GM21390 (cell line): ENCODE measurements at regions not wholly inside any gene's neighbourhood (a gene's known extent, or its start where the extent isn't known, plus 50 kb on each side); places are given as distances from the start of the nearest gene placed in this dataset.

Source experiments
- ATAC-seq: cut with Tn5 transposase; IDR thresholded peaks from one replicate; pipeline ENCODE4 v1.9.1; 2021; ENCODE audit not compliant: unreplicated experiment

DNA sequence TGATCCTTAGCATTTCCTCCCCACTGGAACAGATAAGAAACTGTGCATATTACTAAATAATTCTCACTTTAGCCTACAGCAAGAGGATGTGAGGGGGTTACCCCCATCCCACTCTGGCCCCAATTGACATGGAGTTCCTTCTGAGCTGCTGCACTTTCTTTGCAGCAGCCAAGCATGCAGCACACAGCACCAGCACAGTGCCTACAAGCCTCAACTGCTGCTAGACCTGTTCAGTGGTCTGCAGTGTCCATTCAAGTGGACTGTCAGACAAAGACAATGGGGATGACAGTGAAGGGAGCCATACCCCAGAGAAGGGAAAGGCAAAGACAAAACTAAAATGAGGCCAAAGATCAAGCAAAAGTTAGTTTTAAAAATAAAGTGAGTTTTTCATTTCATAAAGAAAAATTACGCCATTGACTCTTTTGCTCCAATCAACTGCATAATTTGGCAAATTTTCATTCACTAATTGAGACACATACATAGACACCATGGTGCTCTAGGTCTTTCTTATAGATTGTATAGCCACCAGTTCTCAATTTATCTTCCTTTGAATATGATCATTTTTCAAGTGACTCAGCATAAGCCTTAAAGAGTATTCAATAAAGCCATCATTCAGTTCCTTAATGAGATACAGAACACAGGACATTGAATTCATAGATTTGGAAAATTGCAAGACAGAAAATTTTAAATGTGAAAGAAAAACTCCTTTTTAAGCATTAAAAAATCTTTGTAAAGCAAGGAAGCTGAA, 410.6 kb downstream of the HNRNPD start:
- no peak for ATAC-seq

DNA sequence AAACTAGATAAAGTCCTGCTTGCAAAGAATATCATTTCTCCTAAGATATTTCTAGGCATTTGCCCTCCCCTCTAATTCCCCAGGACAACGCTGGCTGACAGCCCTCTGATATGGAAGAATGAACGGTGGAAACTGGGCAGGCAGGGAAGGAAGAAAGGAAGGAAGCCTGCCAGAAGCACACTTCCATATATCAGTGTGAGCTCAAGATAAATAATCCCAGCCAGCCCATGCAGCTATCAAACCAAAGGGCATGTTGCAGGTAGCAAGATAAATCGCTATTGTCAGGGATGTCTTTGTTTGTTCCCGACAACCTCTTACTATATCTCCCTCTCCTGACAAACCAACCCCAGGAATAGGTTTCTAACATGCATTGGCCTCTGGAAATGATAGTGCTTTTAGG, 412.8 kb downstream of the HNRNPD start:
- ATAC-seq = no peak

DNA sequence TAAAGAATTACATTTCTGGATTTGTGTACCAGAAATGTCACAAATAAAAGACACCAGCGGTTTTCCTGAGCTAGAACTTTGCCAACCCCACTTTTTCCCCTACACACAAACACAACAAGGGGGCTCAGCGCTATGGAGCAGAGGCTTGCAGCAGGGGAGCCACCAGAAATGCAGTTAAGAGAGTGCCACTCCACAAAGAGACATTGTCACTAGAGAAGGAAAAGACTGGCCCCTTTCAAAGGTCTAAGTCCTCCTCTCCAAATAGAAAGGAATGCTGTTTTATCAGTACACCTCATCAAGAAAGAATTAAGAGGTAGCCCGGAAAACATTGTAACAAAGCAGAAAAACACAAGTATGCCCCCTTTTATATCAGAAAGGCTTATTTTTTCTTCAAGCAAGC, 419.5 kb downstream of the HNRNPD start:
- ATAC-seq = no peak

DNA sequence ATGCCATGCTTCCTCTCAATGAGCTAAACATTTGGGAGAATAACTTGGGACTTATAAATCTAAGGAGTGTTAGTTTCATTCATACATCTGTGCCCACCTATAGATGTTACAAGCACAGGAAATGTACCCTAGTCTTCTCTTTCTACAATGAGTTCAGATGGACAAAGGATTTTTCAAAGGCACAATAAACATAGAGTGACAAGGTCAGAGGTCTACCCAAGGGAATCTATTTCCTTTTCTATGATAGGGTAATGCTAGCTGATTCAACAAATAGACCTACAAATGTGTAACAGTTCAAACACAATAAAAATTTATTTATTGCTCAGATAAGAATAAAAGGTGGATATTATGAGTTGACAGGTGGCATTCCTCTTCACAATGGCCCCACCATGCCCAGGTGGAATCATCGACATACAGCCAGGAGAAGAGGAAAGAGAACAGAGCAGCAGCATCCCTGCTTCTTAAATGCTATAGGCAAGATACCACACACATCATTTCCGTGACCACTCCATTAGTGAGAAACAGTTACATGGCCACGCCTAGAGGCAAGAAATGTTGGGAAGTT, 421.8 kb downstream of the HNRNPD start:
- no peak for ATAC-seq

DNA sequence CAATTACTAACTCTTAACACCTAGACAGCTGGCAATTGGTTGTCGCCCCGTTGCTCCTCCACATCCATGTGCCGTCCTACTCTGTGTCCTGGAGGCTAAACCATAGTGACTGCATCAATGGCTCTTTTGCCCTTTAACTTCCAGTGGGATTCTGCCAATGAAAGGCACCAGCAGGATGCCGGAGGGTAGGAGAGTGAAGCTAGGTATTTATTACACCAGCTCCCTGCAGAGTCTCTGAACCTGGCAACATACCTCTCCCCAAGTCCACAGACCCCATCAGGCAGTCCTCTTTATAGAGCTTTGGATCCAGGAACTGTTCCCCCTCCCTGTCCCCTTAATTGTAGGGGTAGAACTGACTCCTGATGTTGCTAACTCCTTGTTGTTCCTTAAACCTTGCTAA, 426.8 kb downstream of the HNRNPD start:
- ATAC-seq = no peak

DNA sequence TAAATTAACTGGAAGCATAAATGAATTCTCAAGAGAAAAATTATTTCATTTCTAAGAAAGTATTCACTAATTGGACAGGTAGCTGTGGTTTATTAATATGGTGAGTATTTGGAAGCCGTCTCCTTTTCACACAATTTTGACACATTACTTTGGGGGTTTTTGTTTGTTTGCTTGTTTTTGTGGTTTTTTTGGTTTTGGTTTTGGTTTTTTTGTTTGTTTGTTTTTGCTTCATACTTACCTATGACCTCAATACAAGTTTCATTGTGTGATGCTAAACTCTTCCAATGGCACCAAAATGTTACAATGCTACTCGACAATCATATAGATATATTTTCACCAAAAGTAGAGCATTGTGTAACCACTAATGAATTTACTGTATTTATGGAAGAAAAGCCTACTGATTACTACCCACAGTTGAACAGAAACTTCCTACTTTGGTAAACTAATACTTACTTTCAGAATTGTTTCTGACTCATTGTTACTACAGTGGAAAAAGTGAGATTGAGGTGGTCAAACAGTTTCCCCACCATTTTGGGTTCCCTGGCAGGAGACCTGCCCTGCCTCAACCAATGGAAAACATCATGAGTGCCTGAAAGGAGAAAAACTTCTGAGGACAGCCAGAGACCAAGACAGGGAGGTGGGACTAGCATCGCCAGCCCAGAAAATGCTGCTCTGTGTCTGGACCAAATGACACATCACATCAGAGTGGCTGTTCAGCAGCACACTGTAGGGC, 443.1 kb downstream of the HNRNPD start:
- ATAC-seq = no peak

DNA sequence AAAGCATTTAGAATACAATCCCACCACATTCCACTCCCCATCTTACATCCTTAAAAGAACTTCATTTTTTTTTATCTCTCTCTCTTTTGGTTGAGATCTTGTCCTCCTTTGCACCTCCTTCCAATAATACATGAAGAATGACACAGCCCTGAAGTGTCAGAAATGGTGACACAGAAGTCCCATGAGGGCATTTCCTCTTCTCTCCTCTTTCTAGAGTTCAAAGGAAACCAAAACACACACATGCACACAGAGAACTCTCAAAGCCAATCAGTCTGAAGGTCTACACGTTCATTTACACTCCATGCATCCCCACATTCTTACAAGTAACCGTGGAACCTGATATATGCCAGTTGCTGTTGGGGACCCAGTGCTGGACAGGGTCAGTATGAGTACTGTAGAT, 450.7 kb downstream of the HNRNPD start:
- no peak for ATAC-seq

DNA sequence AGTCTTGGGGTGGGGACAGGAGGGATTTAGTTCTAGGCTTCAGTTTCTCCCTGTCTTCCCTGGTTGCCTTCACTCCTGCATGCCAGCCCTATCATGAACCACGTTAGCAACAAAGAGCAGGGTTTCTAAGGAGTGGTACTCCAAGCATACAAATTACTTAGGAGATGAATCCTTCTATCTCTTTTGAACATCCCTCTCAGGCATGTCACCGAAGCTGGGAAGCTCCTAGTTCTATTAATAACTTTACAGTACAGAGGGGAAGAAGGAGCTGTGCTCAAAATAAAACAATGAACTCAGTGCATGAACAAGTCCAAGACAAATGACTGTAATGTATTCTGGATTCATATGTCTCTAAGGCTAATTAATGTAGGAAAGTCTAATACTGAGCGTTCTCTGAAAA, 450.6 kb upstream of the RASGEF1B start:
- no peak for ATAC-seq

DNA sequence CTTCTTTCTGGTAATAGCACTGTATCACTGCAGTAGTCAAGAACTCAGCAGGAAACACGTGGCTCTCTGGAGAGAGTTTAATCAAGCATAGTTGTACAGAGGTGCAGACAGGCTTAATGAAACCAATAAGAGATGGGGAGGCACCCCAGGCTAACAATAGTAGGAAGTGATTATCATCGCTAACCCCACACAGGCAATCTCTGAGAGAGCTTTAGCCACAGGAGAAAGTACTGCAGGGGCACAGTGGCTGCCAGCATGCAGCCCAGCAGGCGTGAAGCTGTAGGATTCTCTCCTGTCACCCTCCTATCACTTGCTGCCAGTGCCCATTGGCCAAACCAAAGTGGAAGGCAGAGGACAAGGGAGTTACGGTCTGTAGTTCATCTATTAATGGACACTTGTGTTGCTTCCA, 450.0 kb upstream of the RASGEF1B start:
- no peak for ATAC-seq

DNA sequence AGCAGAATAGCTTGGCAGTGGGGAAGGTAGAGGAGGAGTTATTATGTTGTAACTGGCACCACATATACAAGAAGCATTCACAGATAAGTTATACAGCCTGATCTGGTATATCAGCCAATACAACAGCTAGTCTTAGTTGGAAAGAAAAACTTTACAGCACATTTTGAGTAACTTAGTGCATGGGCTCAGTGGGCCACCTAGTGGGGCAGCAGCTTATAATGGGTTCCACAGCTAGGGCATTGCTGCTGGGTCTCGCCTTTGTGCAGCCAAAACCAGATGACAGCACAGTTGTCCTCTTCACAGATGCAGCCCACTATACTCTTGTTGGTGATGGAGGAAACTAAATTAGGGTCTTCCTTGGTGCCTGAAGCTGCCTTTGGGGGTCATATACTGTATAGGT, 448.1 kb upstream of the RASGEF1B start:
- ATAC-seq = no peak

DNA sequence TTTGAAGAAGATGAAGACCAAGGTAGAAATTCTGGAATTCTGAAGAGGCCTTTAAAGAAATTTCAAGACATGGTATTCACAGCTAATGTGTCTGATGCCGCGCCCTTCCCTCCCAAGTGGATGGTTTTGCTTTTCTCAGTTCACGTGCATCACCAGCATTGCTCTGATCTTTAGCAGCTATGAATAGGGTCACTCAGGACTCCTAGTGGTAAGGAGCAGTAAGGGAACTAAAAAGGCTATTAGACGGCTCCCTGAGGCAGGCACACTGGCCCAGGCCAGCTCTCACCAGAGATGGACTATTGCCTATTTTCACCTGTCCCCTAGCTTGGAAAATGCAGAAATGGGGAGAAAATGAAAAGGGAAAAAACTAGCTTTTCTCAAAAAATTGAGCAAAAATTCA, 447.5 kb upstream of the RASGEF1B start:
- ATAC-seq = peak; percentile 59

DNA sequence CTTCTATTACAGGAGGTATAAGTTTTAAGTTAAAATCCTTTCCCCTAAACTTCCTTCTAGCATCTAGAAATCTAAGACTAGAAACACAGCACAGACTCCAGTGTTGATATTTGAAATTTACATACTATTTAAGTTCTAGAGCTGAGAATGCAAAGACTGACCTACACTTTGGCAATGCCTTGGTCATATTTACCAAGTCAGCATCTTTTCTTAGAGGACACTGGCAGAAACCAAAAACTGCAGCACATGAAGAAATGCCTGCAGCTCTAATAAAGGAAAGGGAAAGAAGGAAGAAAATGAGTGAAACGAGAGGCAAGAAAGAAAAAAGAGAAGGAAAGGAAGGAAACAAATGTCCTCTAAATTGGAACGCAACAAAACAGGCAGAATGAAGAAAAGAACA, 443.7 kb upstream of the RASGEF1B start:
- no peak for ATAC-seq

DNA sequence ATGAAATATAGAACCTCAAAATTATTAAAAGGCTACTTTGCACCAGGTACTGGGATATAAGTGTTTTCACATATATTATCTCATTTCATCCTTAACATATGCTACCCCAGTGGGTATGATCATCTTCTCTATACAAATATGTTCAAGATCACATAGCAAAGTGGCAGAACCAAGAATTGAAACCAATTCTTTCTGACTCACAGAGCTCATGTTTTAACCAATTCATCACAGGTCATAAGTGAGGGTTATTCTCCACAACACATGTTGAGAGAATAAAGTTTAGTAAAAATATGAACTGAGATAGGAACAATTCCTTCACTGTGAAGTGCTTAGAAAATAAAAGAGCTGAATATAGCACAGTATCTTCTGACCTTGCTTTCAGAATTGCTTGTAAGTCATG, 442.9 kb upstream of the RASGEF1B start:
- ATAC-seq = peak; percentile 76

DNA sequence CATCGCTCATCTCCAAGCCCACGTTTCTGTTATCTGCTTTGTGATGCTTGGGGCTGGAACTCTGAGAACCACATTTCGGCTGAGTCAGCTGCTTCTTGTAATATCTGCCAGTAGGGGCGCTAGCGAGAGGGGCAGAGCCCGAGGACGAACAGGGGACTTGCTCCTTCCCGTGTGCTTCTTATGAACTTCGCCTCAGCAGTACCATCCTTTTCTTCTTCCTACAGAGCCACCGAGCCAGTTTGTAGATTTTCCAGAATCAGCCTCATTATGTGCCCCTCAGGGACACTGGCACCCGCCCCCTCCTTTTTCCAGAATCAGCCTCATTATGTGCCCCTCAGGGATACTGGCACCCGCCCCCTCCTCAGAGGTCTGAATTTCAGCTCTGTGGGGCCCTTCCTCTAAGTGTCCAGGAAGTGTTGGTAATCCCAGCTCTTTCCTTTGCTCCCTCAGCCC, 441.7 kb upstream of the RASGEF1B start:
- peak; percentile 74 for ATAC-seq

DNA sequence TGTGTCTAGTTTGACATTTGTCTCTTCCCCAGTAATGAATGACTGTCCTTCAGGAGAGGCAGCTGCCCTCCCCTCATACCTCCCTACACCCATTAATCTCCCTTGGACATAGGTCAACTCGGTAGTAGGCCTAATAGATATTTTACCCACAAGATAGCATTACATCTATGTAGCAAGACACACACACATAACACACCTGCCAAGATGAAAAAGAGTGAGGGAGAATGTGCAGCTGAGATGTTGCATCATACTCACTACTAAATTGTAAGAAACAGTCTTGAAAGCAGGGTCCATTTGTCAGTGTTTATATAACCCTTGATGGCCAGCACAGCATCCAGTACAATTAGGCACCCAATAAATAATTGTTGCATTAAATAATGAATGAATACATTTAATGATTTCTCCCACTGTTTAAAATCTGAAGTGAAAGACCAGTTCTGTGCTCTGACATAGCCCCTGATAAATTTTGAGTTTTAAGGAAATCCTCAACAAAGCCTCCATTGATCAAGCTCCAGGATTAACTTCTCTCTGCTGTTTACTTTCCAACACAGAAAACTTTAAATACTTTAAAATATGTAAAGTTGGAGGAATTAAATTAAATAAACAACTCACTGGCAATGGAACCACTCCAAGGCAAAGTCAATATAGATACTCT, 440.8 kb upstream of the RASGEF1B start:
- no peak for ATAC-seq

DNA sequence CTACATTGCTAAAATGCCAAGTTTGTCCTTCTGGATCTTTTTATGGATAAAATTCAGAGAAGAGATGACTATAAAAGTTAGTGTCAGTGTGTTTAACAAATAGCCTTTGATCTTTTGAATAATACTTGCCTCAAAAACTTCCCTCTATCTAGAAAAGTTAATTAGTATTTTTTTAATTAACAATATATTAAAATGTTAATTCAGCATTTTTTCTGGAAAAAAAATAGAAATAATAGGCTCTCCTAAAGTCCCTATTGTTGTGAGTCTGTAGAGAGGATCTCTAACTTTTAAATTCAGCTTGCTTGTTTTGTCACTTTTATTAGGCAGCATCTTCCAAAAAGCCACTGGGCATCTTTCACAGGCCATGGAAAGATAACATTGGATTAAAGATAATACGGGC, 435.2 kb upstream of the RASGEF1B start:
- ATAC-seq = no peak

DNA sequence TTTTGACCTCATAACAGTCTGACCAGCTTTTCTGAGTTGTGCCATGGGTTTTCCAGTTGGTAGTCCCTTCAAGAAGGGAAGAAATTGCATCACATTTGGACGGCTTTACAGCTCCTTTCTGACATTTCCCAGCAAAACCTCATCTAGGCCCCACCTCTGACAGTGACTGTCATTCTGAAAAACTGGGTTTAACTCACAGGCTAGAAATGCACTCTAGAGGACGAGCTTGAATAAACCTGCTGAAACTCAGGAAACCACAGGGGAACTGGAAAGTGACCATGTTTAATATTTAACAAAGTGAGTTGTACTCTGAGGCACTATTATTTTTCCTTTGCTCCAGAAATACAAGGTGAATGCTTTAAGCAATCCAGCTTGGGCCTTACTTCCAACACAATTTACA, 434.3 kb upstream of the RASGEF1B start:
- peak; percentile 97 for ATAC-seq

DNA sequence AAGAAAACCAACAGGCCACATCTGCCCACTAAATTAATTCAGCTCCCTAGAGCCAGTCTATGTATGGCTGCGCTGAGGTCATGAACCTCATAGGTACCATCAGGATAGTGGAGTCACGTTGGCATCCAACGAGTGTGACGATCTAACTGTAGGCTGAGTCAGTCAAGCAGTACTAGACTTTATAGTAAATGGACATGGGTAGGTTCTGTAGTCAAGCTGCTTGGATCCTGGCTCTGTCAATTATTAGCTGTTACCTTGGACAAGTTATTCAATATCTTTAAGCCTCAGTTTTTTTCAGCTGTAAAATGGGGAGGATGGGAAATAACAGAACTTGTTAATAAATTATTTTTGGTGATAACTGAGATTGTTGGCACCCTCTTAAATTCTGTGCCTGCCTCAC, 432.4 kb upstream of the RASGEF1B start:
- no peak for ATAC-seq

DNA sequence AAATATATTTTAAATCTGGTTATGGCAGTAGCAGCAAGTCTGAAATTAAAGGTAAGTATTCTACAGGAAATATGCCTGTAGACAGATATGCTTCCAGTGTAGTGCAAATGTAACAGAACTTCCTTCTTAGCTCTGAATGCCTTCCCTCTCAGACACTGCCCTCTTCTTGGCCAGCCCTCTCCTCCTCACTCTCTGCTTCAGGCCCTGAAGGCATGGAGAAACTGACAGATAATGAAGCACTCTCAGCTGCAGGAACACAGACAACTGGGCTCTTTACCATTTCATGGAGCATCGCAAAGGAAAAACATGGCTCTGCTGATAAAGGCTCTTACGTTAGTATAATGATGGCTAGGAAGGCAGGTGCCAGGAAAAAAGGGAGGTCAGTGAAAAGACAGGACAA, 431.5 kb upstream of the RASGEF1B start:
- no peak for ATAC-seq

DNA sequence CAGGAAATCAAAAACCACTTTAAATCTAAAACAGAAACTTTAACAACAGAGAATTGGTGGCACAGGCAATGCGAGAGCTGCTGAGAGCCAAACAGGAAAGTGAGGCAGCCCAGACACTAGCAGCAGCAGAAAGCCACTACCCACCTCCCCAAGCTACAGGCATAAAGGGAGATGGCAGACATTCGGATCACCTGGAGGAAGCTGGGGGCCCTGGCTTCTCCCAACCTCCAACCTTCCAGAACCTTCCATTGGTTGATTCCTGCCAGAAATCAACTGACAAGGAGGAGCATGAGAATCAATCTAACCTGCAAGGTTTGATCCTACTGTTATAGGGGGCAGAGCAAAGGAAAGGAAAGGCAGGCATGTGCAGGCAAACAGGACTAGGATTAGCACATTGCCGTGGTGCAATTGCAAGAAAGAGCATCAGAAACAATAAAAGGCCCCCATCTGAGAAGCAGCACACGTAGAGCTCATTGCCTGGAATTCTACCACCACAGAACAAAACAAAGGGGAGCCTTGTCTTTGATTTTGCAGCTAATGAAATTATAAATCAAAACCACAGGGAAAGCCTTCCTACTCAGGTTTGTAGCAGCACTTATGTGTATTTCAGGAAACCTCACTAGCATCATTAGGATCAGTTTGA, 427.3 kb upstream of the RASGEF1B start:
- no peak for ATAC-seq

DNA sequence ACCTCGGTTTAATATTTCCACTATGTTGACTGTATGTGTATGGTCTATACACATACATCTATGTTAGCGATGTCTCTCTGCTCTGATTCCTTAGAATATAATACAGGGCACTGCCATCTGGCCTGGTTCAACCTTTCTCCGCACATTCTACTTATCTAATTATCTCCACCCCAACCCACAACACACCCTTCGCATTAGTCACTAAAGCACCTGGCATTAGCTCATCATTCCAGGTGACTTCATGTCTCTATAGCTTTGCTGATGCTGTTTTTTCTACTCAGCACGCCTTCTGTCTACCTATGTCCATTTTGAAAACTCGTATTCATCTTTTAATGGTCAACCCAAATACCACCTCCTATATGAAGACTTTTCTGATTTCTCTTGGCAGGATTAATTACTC, 425.2 kb upstream of the RASGEF1B start:
- ATAC-seq = no peak
